ENCODE measurements at regions not wholly inside any gene's neighbourhood (a gene's known extent, or its start where the extent isn't known, plus 50 kb on each side); places are given as distances from the start of the nearest gene placed in this dataset.

- Histone ChIP-seq H3K27ac (ENCODE audit: low read length in 2 of 2) (no peak overlapping the region), H3K9ac (ENCODE audit: low read length) (peak overlapping the region; percentile 14), H3K9me3 (ENCODE audit: control extremely low read depth in 1 of 3, control insufficient read depth in 2 of 3, insufficient read depth in 1 of 3, low read length in 2 of 3) (peaks cover 0 to 2% (median 1%) of the 10 kb centered on the region in 3 donors), H3K4me1 (ENCODE audit: control insufficient read depth in 2 of 2, insufficient read depth in 2 of 2, low read length in 2 of 2) (peaks cover 54 to 60% of the 10 kb centered on the region in 2 donors), H4K20me1 (ENCODE audit: control insufficient read depth, insufficient read depth, low read length, poor library complexity, severe bottlenecking) (no peaks in the 10 kb centered on the region), H3K36me3 (replicated peaks in 1 of 2; ENCODE audit: control extremely low read depth in 1 of 2, control insufficient read depth in 1 of 2, extremely low read depth in 1 of 2, insufficient read depth in 2 of 2, low read length in 1 of 2) (no peaks in the 10 kb centered on the region), H3K4me3 (ENCODE audit: control extremely low read depth in 1 of 5, extremely low read depth in 1 of 5, insufficient read depth in 1 of 5, low read depth in 2 of 5, low read length in 4 of 5) (no peak overlapping the region), H3K79me2 (ENCODE audit: control insufficient read depth, insufficient read depth, low read length) (no peaks in the 10 kb centered on the region), H3K27me3 (replicated peaks in 1 of 4; ENCODE audit: control extremely low read depth in 1 of 4, control insufficient read depth in 3 of 4, insufficient read depth in 4 of 4, low read length in 3 of 4) (no peaks in the 10 kb centered on the region), H2AFZ (ENCODE audit: insufficient read depth, low read depth, low read length, poor library complexity, severe bottlenecking) (no peak overlapping the region), H3K4me2 (replicated peaks; ENCODE audit: low read depth, low read length, poor library complexity, severe bottlenecking) (peak overlapping the region; percentile 47)
- intact Hi-C loops (cut with micrococcal nuclease): no loop called here
- DNase-seq: no peak
- ATAC-seq (ENCODE audit: low read depth): no peak
- peaks cover 64% of the 10 kb centered on the region for H3K4me1 Mint-ChIP-seq
- H3K27ac Mint-ChIP-seq: no peak overlapping the region
- ChIA-PET POLR2A (no interaction called here), CTCF (no interaction called here)
- H3K27me3 Mint-ChIP-seq: no peaks in the 10 kb centered on the region
- peak overlapping the region; percentile 26 for H3K4me3 Mint-ChIP-seq
- TF ChIP-seq EZH2 (IDR thresholded peaks at IDR 0.05; ENCODE audit: borderline replicate concordance, insufficient read depth, low read depth, low read length, poor library complexity, severe bottlenecking): no peak
- TF ChIP-seq CTCF (IDR thresholded peaks at IDR 0.05): no peak
- no peaks in the 10 kb centered on the region for H3K9me3 Mint-ChIP-seq (ENCODE audit: insufficient read depth)
Measured at GRCh38 chr3:4061195-4061594, 242.0 kb upstream of the SETMAR start.

- ChIA-PET POLR2A (no interaction called here), CTCF (no interaction called here)
- Histone ChIP-seq H3K4me2 (replicated peaks; ENCODE audit: low read depth, low read length, poor library complexity, severe bottlenecking) (peak overlapping the region; percentile 47), H3K79me2 (ENCODE audit: control insufficient read depth, insufficient read depth, low read length) (no peaks in the 10 kb centered on the region), H3K4me1 (ENCODE audit: control insufficient read depth in 2 of 2, insufficient read depth in 2 of 2, low read length in 2 of 2) (peaks cover 60 to 66% of the 10 kb centered on the region in 2 donors), H3K36me3 (replicated peaks in 1 of 2; ENCODE audit: control extremely low read depth in 1 of 2, control insufficient read depth in 1 of 2, extremely low read depth in 1 of 2, insufficient read depth in 2 of 2, low read length in 1 of 2) (no peaks in the 10 kb centered on the region), H3K4me3 (ENCODE audit: control extremely low read depth in 1 of 5, extremely low read depth in 1 of 5, insufficient read depth in 1 of 5, low read depth in 2 of 5, low read length in 4 of 5) (no peak overlapping the region), H2AFZ (ENCODE audit: insufficient read depth, low read depth, low read length, poor library complexity, severe bottlenecking) (no peak overlapping the region), H3K9ac (ENCODE audit: low read length) (peak overlapping the region; percentile 14), H3K27ac (ENCODE audit: low read length in 2 of 2) (no peak overlapping the region), H4K20me1 (ENCODE audit: control insufficient read depth, insufficient read depth, low read length, poor library complexity, severe bottlenecking) (no peaks in the 10 kb centered on the region), H3K27me3 (replicated peaks in 1 of 4; ENCODE audit: control extremely low read depth in 1 of 4, control insufficient read depth in 3 of 4, insufficient read depth in 4 of 4, low read length in 3 of 4) (no peaks in the 10 kb centered on the region), H3K9me3 (ENCODE audit: control extremely low read depth in 1 of 3, control insufficient read depth in 2 of 3, insufficient read depth in 1 of 3, low read length in 2 of 3) (peaks cover 0 to 2% (median 1%) of the 10 kb centered on the region in 3 donors)
- ATAC-seq (ENCODE audit: low read depth): peak; percentile 43
- Mint-ChIP-seq H3K4me3 (peak overlapping the region; percentile 46), H3K27me3 (no peaks in the 10 kb centered on the region), H3K27ac (peak overlapping the region; percentile 2), H3K4me1 (peaks cover 70% of the 10 kb centered on the region), H3K9me3 (ENCODE audit: insufficient read depth) (no peaks in the 10 kb centered on the region)
- no peak for TF ChIP-seq CTCF (IDR thresholded peaks at IDR 0.05)
- TF ChIP-seq EZH2 (IDR thresholded peaks at IDR 0.05; ENCODE audit: borderline replicate concordance, insufficient read depth, low read depth, low read length, poor library complexity, severe bottlenecking): no peak
- intact Hi-C loops (cut with micrococcal nuclease): no loop called here
- DNase-seq: peak; percentile 45
- 29% methylated on average over 2 of the region's 4 CpGs for WGBS (ENCODE audit: insufficient coverage)
Measured at GRCh38 chr3:4061783-4062360, 241.3 kb upstream of the SETMAR start.

Data from B cell (primary cell).